Rectal smooth muscle tissue (tissue), 1 donor: ENCODE measurements at regions not wholly inside any gene's neighbourhood (a gene's known extent, or its start where the extent isn't known, plus 50 kb on each side); places are given as distances from the start of the nearest gene placed in this dataset.
"Not testable (repeated sequence)": the region's sequence is repeated elsewhere in the genome, so short reads cannot be mapped to it uniquely, and the experiment has no call there.

ENCODE experiments used
- H3K27ac ChIP-seq: one replicate; pipeline ENCODE4 v1.7.0; 2013; ENCODE audit warnings: low read depth, low read length, inconsistent platforms
- H3K27me3 ChIP-seq: one replicate; pipeline ENCODE4 v1.7.0; 2013; ENCODE audit warnings: low read length; ENCODE audit not compliant: control insufficient read depth, insufficient read depth
- H3K36me3 ChIP-seq: one replicate; pipeline ENCODE4 v1.7.0; 2013; ENCODE audit warnings: low read length; ENCODE audit not compliant: control insufficient read depth, insufficient read depth
- H3K4me1 ChIP-seq: one replicate; pipeline ENCODE4 v1.7.0; 2013; ENCODE audit warnings: low read length; ENCODE audit not compliant: control insufficient read depth, insufficient read depth
- H3K4me3 ChIP-seq: one replicate; pipeline ENCODE4 v1.7.0; 2013; ENCODE audit warnings: low read length
- H3K9ac ChIP-seq: one replicate; pipeline ENCODE4 v1.7.0; 2013; ENCODE audit warnings: low read length

GRCh38 chr7:81233208-81233940 lies 314.5 kb upstream of the SEMA3C start:
- Histone ChIP-seq H3K4me3 (no peak overlapping the region), H3K4me1 (no peaks in the 10 kb centered on the region), H3K27me3 (no peaks in the 10 kb centered on the region), H3K36me3 (no peaks in the 10 kb centered on the region), H3K27ac (no peak overlapping the region), H3K9ac (no peak overlapping the region)

GRCh38 chr7:81232084-81232799 lies 313.4 kb upstream of the SEMA3C start:
- no peak overlapping the region for H3K27ac ChIP-seq
- no peaks in the 10 kb centered on the region for H3K36me3 ChIP-seq
- no peak overlapping the region for H3K4me3 ChIP-seq
- no peaks in the 10 kb centered on the region for H3K4me1 ChIP-seq
- no peaks in the 10 kb centered on the region for H3K27me3 ChIP-seq
- H3K9ac ChIP-seq: no peak overlapping the region

GRCh38 chr7:81231301-81231838 lies 312.5 kb upstream of the SEMA3C start:
- Histone ChIP-seq H3K4me3 (no peak overlapping the region), H3K27ac (no peak overlapping the region), H3K4me1 (no peaks in the 10 kb centered on the region), H3K36me3 (no peaks in the 10 kb centered on the region), H3K27me3 (no peaks in the 10 kb centered on the region), H3K9ac (no peak overlapping the region)

GRCh38 chr7:81226234-81226633 lies 307.4 kb upstream of the SEMA3C start:
- no peaks in the 10 kb centered on the region for H3K4me1 ChIP-seq
- no peaks in the 10 kb centered on the region for H3K36me3 ChIP-seq
- H3K9ac ChIP-seq: no peak overlapping the region
- H3K4me3 ChIP-seq: no peak overlapping the region
- no peak overlapping the region for H3K27ac ChIP-seq
- H3K27me3 ChIP-seq: no peaks in the 10 kb centered on the region

- not testable (repeated sequence) for H3K4me1 ChIP-seq, H3K9ac ChIP-seq, H3K27ac ChIP-seq, H3K27me3 ChIP-seq, H3K4me3 ChIP-seq, H3K36me3 ChIP-seq
Observed at GRCh38 chr7:81222692-81223091, 303.8 kb upstream of the SEMA3C start.

- Histone ChIP-seq H3K4me3 (no peak overlapping the region), H3K9ac (no peak overlapping the region), H3K27me3 (no peaks in the 10 kb centered on the region), H3K4me1 (no peaks in the 10 kb centered on the region), H3K36me3 (no peaks in the 10 kb centered on the region), H3K27ac (no peak overlapping the region)
Observed at GRCh38 chr7:81221527-81222217, 302.8 kb upstream of the SEMA3C start.

GRCh38 chr7:81218480-81219106 lies 299.7 kb upstream of the SEMA3C start:
- Histone ChIP-seq H3K4me1 (no peaks in the 10 kb centered on the region), H3K36me3 (no peaks in the 10 kb centered on the region), H3K27me3 (no peaks in the 10 kb centered on the region), H3K9ac (no peak overlapping the region), H3K4me3 (no peak overlapping the region), H3K27ac (no peak overlapping the region)

GRCh38 chr7:81213394-81213793 lies 294.5 kb upstream of the SEMA3C start:
- no peaks in the 10 kb centered on the region for H3K4me1 ChIP-seq
- no peaks in the 10 kb centered on the region for H3K27me3 ChIP-seq
- H3K9ac ChIP-seq: no peak overlapping the region
- H3K27ac ChIP-seq: no peak overlapping the region
- H3K4me3 ChIP-seq: no peak overlapping the region
- no peaks in the 10 kb centered on the region for H3K36me3 ChIP-seq

GRCh38 chr7:81211934-81212320 lies 293.1 kb upstream of the SEMA3C start:
- no peaks in the 10 kb centered on the region for H3K27me3 ChIP-seq
- H3K27ac ChIP-seq: no peak overlapping the region
- no peaks in the 10 kb centered on the region for H3K4me1 ChIP-seq
- no peak overlapping the region for H3K4me3 ChIP-seq
- no peaks in the 10 kb centered on the region for H3K36me3 ChIP-seq
- no peak overlapping the region for H3K9ac ChIP-seq

- Histone ChIP-seq H3K9ac (no peak overlapping the region), H3K27me3 (no peaks in the 10 kb centered on the region), H3K36me3 (no peaks in the 10 kb centered on the region), H3K27ac (no peak overlapping the region), H3K4me1 (no peaks in the 10 kb centered on the region), H3K4me3 (no peak overlapping the region)
Observed at GRCh38 chr7:81211204-81211933, 292.5 kb upstream of the SEMA3C start.

- Histone ChIP-seq H3K9ac (no peak overlapping the region), H3K4me1 (no peaks in the 10 kb centered on the region), H3K27ac (no peak overlapping the region), H3K4me3 (no peak overlapping the region), H3K27me3 (no peaks in the 10 kb centered on the region), H3K36me3 (no peaks in the 10 kb centered on the region)
Observed at GRCh38 chr7:81210137-81211064, 291.6 kb upstream of the SEMA3C start.
